GM13976 (cell line): ENCODE measurements at regions not wholly inside any gene's neighbourhood (a gene's known extent, or its start where the extent isn't known, plus 50 kb on each side); places are given as distances from the start of the nearest gene placed in this dataset.

Experiments used
- DNase-seq: peaks from one replicate; pipeline ENCODE4 v3.0.0; 2012; ENCODE audit warnings: low spot score
- CTCF ChIP-seq: IDR thresholded peaks from 2 replicates; pipeline ENCODE4 v1.5.1; 2012; ENCODE audit warnings: borderline replicate concordance, mild to moderate bottlenecking; ENCODE audit not compliant: insufficient read depth; ENCODE audit errors: extremely low read depth, missing control alignments, control extremely low read depth
- in situ Hi-C: fragments of 300-500 bp; cut with MboI; formaldehyde crosslinking; loops from one replicate; pipeline ENCODE4 v1.12.0; 2022; ENCODE audit warnings: low sequenced_read_pairs, mixed read lengths, inconsistent platforms; ENCODE audit not compliant: unreplicated experiment

GRCh38 chr4:129468624-129469023, 372.7 kb downstream of the C4orf33 start:
- no peak for DNase-seq
- TF ChIP-seq CTCF: no peak
- in situ Hi-C loops: no loop called here

- in situ Hi-C loops: no loop called here
- DNase-seq: no peak
- no peak for TF ChIP-seq CTCF
Observed at GRCh38 chr4:129474698-129475097, 378.7 kb downstream of the C4orf33 start.

GRCh38 chr4:129481107-129481506, 385.2 kb downstream of the C4orf33 start:
- DNase-seq: no peak
- TF ChIP-seq CTCF: no peak
- in situ Hi-C loops: no loop called here

GRCh38 chr4:129488427-129488826, 392.5 kb downstream of the C4orf33 start:
- in situ Hi-C loops: no loop called here
- TF ChIP-seq CTCF: no peak

GRCh38 chr4:129490516-129490915, 394.6 kb downstream of the C4orf33 start:
- no peak for DNase-seq
- no peak for TF ChIP-seq CTCF
- in situ Hi-C loops: no loop called here

More at GRCh38 chr4:129488427-129488826, 392.5 kb downstream of the C4orf33 start:
- no peak for DNase-seq

- no peak for DNase-seq
- in situ Hi-C loops: no loop called here
- no peak for TF ChIP-seq CTCF
Observed at GRCh38 chr4:129498626-129499025, 402.7 kb downstream of the C4orf33 start.

- TF ChIP-seq CTCF: no peak
- no peak for DNase-seq
- in situ Hi-C loops: no loop called here
Observed at GRCh38 chr4:129514852-129515251, 418.9 kb downstream of the C4orf33 start.
